Esophagus muscularis mucosa (tissue), 4 donors: ENCODE measurements at regions not wholly inside any gene's neighbourhood (a gene's known extent, or its start where the extent isn't known, plus 50 kb on each side); places are given as distances from the start of the nearest gene placed in this dataset.
"Not testable (repeated sequence)": the region's sequence is repeated elsewhere in the genome, so short reads cannot be mapped to it uniquely, and the experiment has no call there.

ENCODE experiments used
- DNase-seq: peaks from one replicate; pipeline ENCODE4 v3.0.0-alpha.2; 2017; ENCODE audit errors: extremely low spot score
- H3K27ac ChIP-seq, 4 donors: fragments of 200-600 bp; sonication (generic); replicated peaks in 1 of 4; 1 replicate in 3 of 4; 2 replicates in 1 of 4; pipeline ENCODE4 v1.5.1; 2016 to 2019; ENCODE audit warnings: mild to moderate bottlenecking in 1 of 4
- H3K27me3 ChIP-seq, 4 donors: fragments of 200-600 bp; sonication (generic); one replicate each; pipeline versions ENCODE4 v1.5.1 to v1.6.0; 2016 to 2019
- H3K36me3 ChIP-seq, 4 donors: fragments of 200-600 bp; sonication (generic); one replicate each; pipeline ENCODE4 v1.5.1; 2016 to 2019
- H3K4me1 ChIP-seq, 4 donors: fragments of 200-600 bp; sonication (generic); one replicate each; pipeline ENCODE4 v1.5.1; 2016 to 2019
- H3K4me3 ChIP-seq, 4 donors: fragments of 200-600 bp; sonication (generic); 1 replicate in 2 of 4; 2 replicates in 2 of 4; pipeline ENCODE4 v1.5.1; 2016 to 2019; ENCODE audit warnings: mild to moderate bottlenecking in 4 of 4, moderate library complexity in 1 of 4
- H3K9me3 ChIP-seq, 4 donors: fragments of 200-600 bp; sonication (generic); 1 replicate in 3 of 4; 2 replicates in 1 of 4; pipeline ENCODE4 v1.5.1; 2016 to 2019
- CTCF ChIP-seq, 3 experiments: fragments of 200-600 bp in 2 of 3; fragments of 450-650 bp in 1 of 3; sonication (generic) in 2 of 3; IDR thresholded peaks; one replicate each; pipeline ENCODE4 v1.5.1; 2017 to 2019; ENCODE audit warnings: antibody characterized with exemption in 3 of 3, mild to moderate bottlenecking in 2 of 3, moderate library complexity in 1 of 3
- EP300 ChIP-seq: sonication (generic); formaldehyde crosslinking; IDR thresholded peaks from one replicate; pipeline ENCODE4 v1.6.1; 2017; ENCODE audit warnings: antibody characterized with exemption
- POLR2A ChIP-seq: fragments of 450-650 bp; IDR thresholded peaks from one replicate; pipeline ENCODE4 v1.6.1; 2017; ENCODE audit warnings: antibody characterized with exemption, moderate library complexity, mild to moderate bottlenecking, low read depth
- POLR2AphosphoS5 ChIP-seq, 2 donors: sonication (generic); formaldehyde crosslinking; IDR thresholded peaks; one replicate each; pipeline ENCODE4 v1.6.1; 2017; ENCODE audit warnings: antibody characterized with exemption in 2 of 2
- WGBS: methylation state at CpG from one replicate; pipeline ENCODE4 v1.1.5; 2018; 5-methylcytosine and 5-hydroxymethylcytosine counted together
- intact Hi-C: fragments of 100-400 bp; cut with DNase I; formaldehyde crosslinking; loops from one replicate; pipeline ENCODE4 v1.15.1; 2023

- Histone ChIP-seq H3K9me3 (no peaks in the 10 kb centered on the region), H3K4me1 (no peaks in the 10 kb centered on the region), H3K4me3 (no peak overlapping the region), H3K36me3 (no peaks in the 10 kb centered on the region), H3K27me3 (no peaks in the 10 kb centered on the region), H3K27ac (no peak overlapping the region)
- intact Hi-C loops, result no loop called here
- 70% methylated on average over 5 of the region's 5 CpGs for WGBS
- DNase-seq, result no peak
- TF ChIP-seq POLR2AphosphoS5 (IDR thresholded peaks at IDR 0.05) (no peak), POLR2A (no peak), EP300 (no peak), CTCF (IDR thresholded peaks at IDR 0.05) (no peak)
Measured at GRCh38 chrX:121407627-121408026, 360.2 kb downstream of the GLUD2 start.

- DNase-seq, H3K27ac ChIP-seq, H3K9me3 ChIP-seq, H3K27me3 ChIP-seq, H3K36me3 ChIP-seq, H3K4me3 ChIP-seq, intact Hi-C loops, H3K4me1 ChIP-seq: not testable (repeated sequence)
- WGBS, result 96% methylated on average over 7 of the region's 27 CpGs
Measured at GRCh38 chrX:121431514-121431913, 384.1 kb downstream of the GLUD2 start.

- H3K27ac ChIP-seq, result no peak overlapping the region
- DNase-seq, result no peak
- 94% methylated on average over 1 of the region's 1 CpG for WGBS
- peaks cover 0 to 3% (median 0%) of the 10 kb centered on the region in 4 donors for H3K9me3 ChIP-seq
- TF ChIP-seq CTCF (IDR thresholded peaks at IDR 0.05), result no peak
- TF ChIP-seq POLR2AphosphoS5 (IDR thresholded peaks at IDR 0.05), result no peak
- no peak for TF ChIP-seq POLR2A
- TF ChIP-seq EP300, result no peak
- H3K27me3 ChIP-seq, result no peaks in the 10 kb centered on the region
- H3K4me3 ChIP-seq, result no peak overlapping the region
- H3K4me1 ChIP-seq, result no peaks in the 10 kb centered on the region
- H3K36me3 ChIP-seq, result no peaks in the 10 kb centered on the region
- intact Hi-C loops, result no loop called here
Measured at GRCh38 chrX:121433289-121433688, 385.9 kb downstream of the GLUD2 start.

GRCh38 chrX:121437666-121438065 lies 390.3 kb downstream of the GLUD2 start:
- intact Hi-C loops, H3K9me3 ChIP-seq, H3K36me3 ChIP-seq, H3K4me1 ChIP-seq, DNase-seq, H3K27ac ChIP-seq, H3K4me3 ChIP-seq, H3K27me3 ChIP-seq: not testable (repeated sequence)
- 91% methylated on average over 23 of the region's 23 CpGs for WGBS

- Histone ChIP-seq H3K36me3 (no peaks in the 10 kb centered on the region), H3K4me3 (no peak overlapping the region), H3K27ac (no peak overlapping the region), H3K27me3 (no peaks in the 10 kb centered on the region), H3K9me3 (no peaks in the 10 kb centered on the region), H3K4me1 (no peaks in the 10 kb centered on the region)
- DNase-seq, result no peak
- intact Hi-C loops, result no loop called here
- 64% methylated on average over 1 of the region's 1 CpG for WGBS
- TF ChIP-seq CTCF (IDR thresholded peaks at IDR 0.05) (no peak), POLR2A (no peak), EP300 (no peak), POLR2AphosphoS5 (IDR thresholded peaks at IDR 0.05) (no peak)
Measured at GRCh38 chrX:121455890-121456289, 408.5 kb downstream of the GLUD2 start.

- no peak for TF ChIP-seq EP300
- no peak for TF ChIP-seq POLR2AphosphoS5 (IDR thresholded peaks at IDR 0.05)
- TF ChIP-seq CTCF (IDR thresholded peaks at IDR 0.05), result no peak
- no peak for TF ChIP-seq POLR2A
- Histone ChIP-seq H3K4me1 (no peaks in the 10 kb centered on the region), H3K27ac (no peak overlapping the region), H3K4me3 (no peak overlapping the region), H3K9me3 (no peaks in the 10 kb centered on the region), H3K27me3 (no peaks in the 10 kb centered on the region), H3K36me3 (no peaks in the 10 kb centered on the region)
- intact Hi-C loops, result no loop called here
- DNase-seq, result no peak
- WGBS, result 51% methylated on average over 3 of the region's 3 CpGs
Measured at GRCh38 chrX:121456315-121456714, 408.9 kb downstream of the GLUD2 start.
